Adrenal gland (tissue), 5 donors: ENCODE measurements at regions not wholly inside any gene's neighbourhood (a gene's known extent, or its start where the extent isn't known, plus 50 kb on each side); places are given as distances from the start of the nearest gene placed in this dataset.

ENCODE experiments used
- CTCF ChIP-seq, 6 experiments: fragments of 450-650 bp in 4 of 6; fragments of 200-600 bp in 2 of 6; sonication (generic) in 1 of 6; IDR thresholded peaks; 1 replicate in 5 of 6; 2 replicates in 1 of 6; pipeline versions ENCODE4 v1.5.1 to v1.8.0; 2016 to 2021; ENCODE audit warnings: antibody characterized with exemption in 6 of 6, mild to moderate bottlenecking in 2 of 6, moderate library complexity in 1 of 6
- POLR2A ChIP-seq, 2 donors: fragments of 450-650 bp; IDR thresholded peaks; one replicate each; pipeline ENCODE4 v1.6.1; 2017; ENCODE audit warnings: antibody characterized with exemption in 2 of 2, mild to moderate bottlenecking in 2 of 2, moderate library complexity in 1 of 2
- donor health status: DM: no; HTN: no; CAD: no.

GRCh38 chr2:13128139-13128538 lies 411.4 kb downstream of the TRIB2 start:
- TF ChIP-seq CTCF (IDR thresholded peaks at IDR 0.05) (no peak), POLR2A (IDR thresholded peaks at IDR 0.05) (no peak)
